ENCODE measurements at regions not wholly inside any gene's neighbourhood (a gene's known extent, or its start where the extent isn't known, plus 50 kb on each side); places are given as distances from the start of the nearest gene placed in this dataset.

DNA sequence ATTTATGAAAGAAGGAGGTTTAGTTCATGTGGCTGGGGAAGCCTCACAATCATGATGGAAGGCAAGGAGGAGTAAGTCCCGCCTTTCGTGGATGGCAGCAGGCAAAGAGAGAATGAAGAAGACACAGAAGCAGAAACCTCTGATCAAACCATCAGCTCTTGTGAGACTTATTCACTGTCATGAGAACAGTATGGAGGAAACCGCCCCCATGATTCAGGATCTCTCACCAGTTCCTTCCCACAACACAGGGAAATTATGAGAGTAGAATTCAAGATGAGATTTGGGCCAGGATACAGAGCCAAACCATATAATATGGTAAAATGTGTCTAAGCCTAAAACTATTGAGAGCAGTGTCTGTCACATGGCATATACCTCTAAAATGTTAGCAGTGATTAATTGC is 503.8 kb upstream of the CCDC179 start:
- DNase-seq (ENCODE audit: low spot score) = no peak

DNA sequence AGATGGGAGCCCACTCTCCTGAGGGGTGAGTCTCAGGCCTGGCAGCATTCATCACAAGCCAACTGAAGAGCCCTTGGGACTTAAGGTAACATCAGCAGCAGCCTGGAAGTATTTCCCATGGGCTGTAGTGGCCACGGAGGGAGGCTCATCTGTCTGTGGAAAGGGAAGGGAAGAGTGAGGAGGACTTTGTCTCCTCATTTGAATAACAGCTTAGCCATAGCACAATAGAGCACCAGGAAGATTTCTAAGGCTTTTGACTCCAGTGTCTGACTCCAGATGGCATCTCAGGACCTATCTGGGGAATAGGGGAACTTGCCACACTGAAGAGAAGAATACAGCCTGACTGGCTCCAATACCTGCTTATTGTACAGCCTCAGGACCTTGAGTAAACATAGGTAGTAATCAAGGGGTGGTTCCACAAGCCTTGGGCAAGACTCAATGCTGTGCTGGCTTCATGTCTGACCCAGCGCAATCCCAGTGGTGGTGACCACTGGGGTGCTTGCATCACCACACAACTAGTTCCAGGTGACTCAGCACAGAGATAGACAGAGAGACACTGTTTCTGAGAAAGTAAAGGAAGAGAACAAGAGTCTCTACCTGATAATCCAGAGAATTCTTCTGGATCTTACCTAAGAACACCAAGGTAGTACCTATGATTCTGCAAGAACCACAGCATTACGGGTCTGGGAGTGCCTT is 510.5 kb upstream of the CCDC179 start:
- no peak for DNase-seq (ENCODE audit: low spot score)

DNA sequence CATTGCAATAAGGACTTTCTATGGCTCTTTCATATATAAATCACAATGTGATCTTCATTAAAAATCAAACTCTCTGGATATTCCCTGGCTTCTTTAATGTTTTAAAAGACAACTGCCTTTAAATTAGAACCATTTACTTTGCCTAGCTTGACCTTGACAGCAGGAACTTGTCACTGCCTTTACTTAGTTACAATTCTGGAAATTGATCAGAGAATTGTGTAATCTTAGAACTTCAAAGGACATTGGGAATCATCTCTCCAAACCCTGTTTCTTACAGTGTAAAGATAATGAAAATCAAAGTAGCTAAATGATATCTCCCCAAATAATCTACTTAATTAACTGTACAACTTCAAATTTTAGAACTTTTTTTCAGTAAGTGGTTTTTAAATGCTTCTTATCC is 517.6 kb upstream of the CCDC179 start:
- DNase-seq (ENCODE audit: low spot score) = no peak

DNA sequence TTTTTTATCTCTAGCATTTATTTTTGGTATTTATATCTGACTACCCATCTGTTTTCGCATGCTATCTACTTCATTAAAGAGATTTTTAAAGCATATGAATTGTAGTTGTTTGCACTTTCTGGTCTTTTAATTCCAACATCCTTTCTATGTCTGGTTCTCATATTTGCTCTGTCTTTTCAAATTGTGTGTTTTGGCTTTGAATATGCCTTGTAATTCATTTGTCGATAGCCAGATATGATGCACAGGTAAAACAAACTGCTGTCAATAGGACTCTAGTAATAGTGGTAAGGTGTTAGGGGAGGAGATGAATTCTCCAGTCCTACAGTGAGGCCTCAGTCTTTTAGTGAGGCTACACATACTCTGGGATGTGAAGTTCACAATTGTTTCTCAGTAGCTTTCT is 530.8 kb upstream of the CCDC179 start:
- no peak for DNase-seq (ENCODE audit: low spot score)

DNA sequence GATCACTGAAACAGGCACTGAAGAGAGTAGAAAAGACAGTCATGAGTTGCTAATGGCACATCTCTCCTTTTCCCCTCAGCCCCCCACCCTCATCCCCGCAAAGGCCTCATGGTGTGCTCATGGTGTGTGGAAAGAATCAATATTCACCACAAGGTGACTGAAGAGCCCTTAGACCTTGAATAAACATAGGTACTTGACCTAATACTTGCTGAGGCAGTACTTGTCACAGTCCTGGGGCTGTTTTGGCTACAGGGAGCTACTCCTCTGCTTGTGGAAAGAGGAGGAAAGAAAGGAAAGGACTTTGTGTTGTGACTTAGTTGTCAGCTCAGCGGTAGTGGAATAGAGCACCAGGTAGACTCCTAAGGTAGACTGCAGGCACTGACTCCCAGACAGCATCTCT is 537.8 kb upstream of the CCDC179 start:
- no peak for DNase-seq (ENCODE audit: low spot score)

DNA sequence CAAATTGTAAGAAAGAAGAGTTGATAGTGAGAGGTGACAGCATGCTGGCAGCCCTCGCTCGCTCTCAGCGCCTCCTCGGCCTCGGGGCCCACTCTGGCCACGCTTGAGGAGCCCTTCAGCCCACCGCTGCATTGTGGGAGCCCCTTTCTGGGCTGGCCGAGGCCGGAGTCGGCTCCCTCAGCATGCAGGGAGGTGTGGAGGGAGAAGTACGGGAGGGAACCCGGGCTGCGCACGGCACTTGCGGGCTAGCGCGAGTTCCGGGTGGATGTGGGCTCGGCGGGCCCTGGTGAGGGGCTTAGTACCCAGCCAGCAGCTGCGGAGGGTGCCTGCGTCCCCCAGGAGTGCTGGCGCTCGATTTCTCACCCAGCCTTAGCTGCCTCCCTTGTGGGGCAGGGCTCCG is 539.7 kb upstream of the CCDC179 start:
- no peak for DNase-seq (ENCODE audit: low spot score)

DNA sequence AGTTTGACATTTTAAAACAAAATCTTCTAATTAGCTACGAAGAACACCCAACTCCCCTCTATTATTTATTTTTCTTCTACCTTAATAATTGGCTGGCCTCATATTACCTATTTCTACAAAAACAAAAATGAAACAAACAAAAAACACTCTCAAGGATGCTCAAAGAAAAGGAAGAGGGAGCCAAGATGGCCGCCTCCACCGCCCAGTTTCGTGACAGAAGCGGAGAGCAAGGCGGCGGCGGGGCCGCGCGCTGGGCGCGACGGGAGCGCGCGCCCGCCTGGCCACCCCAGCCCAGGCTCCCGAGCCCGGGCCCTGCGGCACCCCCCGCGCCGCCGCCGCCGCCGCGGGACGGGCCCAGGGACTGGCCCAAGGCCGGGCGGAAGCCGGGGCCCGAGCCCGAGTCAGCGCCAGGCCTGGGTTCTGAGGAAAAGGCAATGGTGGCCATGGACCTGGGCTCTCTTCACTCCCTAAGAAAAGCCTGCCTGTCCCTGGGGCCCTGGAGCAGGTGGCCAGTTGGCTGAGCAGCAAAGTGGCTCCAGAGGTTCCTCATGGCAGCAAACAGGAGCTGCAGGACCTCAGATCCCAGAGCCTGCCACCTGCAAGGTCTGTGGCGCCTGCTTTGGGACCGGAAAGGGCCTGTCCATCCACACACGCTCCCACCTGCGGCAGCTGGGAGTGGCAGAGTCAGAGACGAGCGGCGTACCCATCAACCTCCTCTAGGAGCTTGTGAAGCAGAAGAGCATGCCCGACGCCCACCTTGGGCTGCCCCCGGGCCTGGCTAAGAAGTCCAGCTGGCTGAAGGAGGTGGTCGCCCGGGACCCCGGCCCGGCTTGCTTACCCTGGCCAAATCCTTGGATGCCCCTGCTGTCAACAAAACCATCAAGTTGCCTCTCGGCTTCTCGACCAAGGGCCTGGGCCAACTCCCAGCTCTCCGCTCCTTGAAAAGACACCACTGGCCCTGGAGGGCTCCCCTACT is 543.2 kb upstream of the CCDC179 start:
- no peak for DNase-seq (ENCODE audit: low spot score)

DNA sequence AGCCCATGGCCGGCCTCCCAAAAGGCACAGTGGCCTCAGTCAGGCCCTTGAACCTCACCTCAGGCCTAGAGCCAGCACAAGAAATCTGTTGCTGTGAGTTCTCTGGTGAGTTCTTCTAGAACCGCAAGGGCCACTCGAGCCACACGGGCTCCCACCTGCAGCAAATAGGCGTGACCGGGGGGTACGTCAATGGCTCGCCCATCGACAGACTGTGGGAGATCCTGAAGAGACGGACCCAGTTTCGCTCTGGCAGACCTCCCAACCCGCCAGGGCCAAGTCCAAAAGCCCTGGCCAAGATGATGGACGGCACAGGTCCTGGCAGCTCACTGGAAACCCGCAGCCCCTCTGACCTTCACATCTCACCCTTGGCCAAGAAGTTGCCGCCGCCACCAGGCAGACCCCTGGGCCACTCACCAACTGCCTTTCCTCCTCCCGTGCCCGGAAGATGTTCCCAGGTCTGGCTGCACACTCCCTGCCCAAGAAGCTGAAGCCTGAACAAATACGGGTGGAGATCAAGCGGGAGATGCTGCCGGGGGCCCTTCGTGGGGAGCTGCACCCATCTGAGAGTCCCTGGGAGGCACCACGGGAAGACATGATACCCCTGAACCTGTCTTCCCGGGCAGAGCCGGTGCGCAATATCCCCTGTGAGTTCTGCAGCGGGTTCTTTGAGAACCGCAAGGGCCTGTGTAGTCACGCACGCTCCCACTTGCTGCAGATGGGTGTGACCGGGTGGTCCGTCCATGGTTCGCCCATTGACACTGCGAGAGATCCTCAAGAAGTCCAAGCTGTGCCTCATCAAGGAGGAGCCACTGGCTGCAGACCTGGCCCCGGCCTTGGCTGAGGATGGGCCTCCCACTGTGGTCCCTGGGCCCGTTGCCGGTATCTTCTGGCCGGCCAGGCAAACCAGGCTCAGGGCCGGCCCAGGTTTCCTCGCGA is 544.2 kb upstream of the CCDC179 start:
- DNase-seq (ENCODE audit: low spot score) = no peak

DNA sequence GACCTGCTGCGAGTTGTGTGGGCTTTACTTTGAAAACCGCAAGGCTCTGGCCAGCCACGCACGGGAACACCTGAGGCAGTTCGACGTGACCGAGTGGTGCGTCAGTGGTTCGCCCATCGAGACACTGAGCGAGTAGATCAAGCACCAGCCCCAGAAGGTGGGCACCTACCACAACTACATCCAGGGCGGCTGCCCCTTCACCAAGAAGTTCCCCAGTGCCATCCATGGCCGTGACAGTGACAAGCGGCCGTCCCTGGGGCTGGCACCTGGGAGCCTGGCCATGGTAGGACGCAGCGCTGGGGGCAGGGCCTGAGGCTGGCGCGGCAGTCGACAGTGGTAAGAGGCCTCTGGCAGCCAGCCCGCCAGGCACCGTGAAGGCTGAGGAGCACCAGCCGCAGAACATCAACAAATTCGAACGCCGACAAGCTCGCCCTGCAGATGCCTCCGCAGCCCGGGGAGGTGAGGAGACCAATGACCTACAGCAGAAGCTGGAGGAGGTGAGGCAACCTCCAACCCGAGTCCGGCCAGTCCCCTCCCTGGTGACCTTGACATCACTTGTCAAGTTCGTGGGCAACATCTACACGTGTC is 545.2 kb upstream of the CCDC179 start:
- no peak for DNase-seq (ENCODE audit: low spot score)

DNA sequence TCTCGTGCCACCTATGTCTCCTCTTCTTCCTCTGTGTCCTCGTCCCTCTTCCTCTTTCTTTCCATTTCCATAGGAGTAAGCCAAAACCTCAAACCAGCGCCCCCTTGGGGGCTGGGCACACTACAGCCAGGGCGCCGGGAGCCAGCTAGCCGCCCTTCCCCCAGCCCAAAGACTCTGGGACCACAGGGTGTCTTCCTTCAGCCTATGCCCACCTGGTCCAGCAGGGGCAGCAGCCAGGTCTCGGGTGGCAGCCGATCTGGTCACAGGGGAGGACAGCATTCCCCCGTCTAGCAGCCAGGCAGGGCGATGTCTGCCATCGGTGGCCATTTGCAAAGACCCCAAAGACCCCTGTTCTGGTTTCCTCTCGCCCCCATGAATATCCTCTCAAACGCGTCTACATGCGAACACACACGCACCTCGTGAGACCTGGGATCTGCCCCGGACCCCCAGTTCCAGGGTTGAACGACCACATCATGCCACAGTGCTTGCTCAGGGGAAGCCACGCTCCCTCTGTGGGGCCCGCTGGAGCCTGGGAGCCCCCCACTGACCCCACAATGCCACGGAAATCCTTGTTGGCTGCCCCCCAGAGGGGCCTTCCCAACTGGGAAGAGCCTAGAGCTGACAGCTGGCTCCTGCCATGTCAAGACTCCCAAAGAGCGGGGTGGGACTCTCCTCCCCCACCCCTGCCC is 546.0 kb upstream of the CCDC179 start:
- DNase-seq (ENCODE audit: low spot score) = no peak

DNA sequence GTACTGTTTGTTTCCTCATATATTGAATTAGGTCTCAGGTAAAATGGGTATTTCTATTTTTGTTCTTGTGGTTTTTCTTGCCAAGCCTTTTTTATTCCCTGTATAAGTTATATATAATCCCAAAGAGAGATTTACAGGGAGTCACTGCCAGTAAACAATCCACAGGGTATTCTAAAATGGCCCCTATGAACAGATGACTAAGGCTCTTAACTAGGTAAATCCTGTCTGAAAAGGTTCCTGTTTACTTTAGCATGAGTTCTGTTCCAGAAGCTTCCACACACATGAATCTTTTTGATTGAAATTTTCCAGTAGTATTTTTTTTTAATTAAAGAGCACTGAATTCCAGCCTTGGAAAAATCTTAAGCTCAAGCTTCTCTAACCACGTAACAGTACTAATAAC is 552.8 kb upstream of the CCDC179 start:
- no peak for DNase-seq (ENCODE audit: low spot score)

DNA sequence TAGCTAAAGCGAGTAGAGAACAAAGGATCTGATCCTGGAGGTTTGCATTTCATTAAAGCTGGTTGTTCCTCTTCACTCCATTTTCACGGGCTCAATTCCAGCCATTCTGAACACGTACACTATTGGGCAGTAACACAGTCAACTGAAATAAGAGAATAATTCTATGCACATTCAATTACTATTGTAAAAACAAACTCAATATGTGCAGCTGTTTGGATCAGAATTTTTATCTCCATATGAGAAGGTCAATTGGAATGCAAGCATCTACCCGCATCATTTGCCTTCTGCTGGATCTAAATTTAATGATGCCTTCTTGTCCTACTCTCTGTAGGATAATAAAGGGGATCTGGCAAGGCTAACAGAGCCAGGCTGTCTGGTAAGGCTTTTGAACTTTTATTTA is 562.8 kb upstream of the CCDC179 start:
- DNase-seq (ENCODE audit: low spot score) = no peak

DNA sequence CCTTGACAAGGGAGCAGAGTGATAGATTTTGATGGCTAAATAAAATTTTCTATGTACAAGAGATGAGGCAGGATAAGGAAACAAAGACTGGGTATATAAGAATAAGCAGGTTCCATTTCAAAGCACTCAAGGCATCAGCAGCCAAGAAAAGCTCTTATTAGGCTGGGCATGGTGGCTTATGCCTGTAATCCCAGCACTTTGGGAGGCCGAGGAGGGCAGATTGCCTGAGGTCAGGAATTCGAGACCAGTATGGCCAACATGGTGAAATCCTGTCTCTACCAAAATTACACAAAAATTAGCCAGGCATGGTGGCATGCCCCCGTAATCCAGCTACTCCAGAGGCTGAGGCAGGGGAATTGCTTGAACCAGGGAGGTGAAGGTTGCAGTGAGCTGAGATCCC is 563.4 kb upstream of the CCDC179 start:
- no peak for DNase-seq (ENCODE audit: low spot score)

DNA sequence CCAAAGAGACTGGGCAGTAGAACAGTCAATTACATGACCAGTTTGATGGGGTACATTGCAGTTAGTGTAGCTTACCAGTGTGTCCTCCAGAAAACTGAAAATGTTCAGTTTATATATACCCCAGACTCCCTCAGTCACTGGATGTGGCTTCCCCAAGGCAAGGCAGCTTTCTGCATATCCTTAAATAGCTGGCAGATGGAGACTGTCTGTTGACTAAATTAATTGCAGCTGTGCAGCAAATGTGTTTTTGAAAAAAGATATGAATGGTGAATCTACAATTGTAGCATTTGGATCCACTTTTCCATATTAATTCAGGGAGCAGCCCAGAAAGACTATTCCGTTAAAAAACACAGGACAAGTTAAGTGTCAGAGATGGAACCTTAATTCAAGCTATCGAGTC is 565.1 kb upstream of the CCDC179 start:
- no peak for DNase-seq (ENCODE audit: low spot score)

DNA sequence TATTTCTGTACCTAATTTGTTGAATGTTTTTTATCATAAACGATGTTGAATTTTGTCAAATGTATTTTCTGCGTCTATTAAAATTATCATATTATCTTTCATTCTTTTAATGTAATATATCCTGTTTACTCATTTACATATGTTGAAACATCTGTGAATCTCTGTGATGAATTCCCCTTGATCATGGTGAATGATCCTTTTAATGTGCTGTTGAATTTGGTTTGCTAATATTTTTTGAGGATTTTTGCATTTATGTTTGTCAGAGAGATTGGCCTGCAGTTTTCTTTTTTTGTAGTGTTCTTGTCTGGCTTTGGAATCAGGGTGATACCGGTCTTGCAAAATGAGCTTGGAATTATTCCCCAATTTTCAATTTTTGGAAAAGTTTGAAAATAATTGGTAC is 569.3 kb upstream of the CCDC179 start:
- no peak for DNase-seq (ENCODE audit: low spot score)

DNA sequence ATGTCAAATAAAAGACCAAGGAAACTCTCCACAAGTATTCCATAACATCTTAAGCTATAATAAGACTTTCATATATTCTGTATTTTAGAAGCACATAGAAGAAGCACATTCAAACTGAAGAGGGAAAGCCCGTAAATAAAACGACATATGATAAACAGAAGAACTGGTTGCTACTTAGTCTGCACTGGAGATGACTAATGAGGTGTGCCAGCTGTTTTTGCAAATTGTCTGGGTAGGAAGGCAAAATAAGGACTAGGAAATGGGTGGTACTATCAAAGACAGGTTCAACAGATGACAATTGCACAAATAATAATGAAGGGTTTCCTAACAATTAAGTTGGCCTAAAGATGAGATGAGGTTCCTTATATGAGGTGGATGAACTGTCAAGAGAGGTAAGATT is 593.2 kb upstream of the CCDC179 start:
- no peak for DNase-seq (ENCODE audit: low spot score)

DNA sequence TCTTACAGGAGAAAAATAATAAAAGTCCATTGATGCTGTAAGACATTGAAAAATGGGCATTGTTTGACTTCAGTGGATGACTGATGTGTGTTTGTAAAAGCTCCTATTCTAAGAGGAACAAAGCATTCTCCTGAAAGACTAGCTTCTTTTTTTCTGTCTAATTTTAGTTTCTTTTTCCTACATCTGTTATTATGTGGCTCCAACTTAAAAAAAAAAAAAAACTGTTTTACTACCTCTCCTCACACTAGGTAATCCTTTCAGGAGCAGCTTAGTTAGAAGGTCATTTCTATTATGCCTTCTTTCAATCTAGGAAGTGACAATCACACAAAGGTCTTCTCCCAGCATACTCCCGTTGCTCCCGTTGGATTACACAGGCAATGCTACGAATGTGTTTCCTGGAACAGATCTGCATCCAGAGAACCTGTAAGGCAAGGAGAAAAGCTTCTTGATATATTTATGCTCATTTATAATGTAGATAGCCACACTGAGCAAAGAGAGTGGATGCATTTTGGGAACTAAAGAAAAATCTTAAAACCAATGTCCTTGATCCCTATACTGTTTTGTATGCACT is 595.1 kb upstream of the CCDC179 start:
- DNase-seq (ENCODE audit: low spot score) = peak; percentile 7

DNA sequence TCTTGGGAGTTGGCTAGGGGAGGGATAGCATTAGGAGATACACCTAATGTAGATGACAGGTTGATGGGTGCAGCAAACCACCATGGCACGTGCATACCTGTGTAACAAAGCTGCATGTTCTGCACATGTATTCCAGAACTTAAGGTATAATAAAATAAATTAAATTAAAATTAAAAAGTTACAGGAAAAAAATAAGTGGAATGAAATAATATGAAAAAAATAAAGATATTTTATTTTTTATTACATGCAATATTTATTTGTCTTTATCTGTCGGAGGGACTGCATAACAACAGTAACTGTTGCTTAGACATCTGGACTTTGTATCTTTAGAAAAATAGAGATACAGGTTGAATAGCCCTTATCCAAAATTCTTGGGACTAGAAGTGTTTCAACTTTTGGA is 597.4 kb upstream of the CCDC179 start:
- DNase-seq (ENCODE audit: low spot score) = no peak

DNA sequence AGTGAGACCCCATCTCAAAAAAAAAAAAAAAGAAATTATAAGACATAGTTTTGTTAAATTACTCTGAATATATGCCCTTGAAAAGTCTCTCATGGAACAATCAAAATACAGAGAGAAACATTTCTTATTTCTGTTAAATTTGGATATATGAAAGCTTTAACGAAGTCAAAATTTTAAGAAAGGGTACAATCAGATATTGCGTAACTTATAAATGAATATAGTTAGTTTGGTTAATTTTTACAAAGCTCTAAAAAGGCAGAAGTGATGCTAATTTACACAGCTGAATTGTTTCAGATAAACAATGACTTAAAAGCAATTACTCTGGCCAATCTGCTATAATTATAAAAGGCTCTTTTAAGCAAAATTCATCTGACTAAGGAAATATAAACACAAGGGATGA is 611.6 kb upstream of the CCDC179 start:
- DNase-seq (ENCODE audit: low spot score) = no peak

DNA sequence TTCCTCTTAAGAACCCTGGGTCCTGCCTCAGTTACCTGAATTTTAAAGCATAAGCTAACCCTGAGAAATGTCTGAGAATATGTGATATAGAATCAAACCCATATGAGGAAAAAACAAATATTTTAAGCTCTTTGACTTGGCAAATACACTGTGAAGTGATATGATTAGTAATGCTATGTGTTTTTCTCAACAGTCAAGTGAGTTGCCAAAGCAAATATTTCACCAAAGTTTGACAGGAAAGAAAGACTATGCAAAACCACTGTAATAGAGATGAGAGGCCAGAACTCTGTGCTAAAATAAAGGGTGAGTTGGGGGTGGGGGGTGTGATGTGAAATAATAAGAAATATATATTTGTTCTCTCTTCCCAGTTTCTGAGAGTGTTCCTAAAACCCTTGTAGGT is 613.5 kb upstream of the CCDC179 start:
- no peak for DNase-seq (ENCODE audit: low spot score)

DNA sequence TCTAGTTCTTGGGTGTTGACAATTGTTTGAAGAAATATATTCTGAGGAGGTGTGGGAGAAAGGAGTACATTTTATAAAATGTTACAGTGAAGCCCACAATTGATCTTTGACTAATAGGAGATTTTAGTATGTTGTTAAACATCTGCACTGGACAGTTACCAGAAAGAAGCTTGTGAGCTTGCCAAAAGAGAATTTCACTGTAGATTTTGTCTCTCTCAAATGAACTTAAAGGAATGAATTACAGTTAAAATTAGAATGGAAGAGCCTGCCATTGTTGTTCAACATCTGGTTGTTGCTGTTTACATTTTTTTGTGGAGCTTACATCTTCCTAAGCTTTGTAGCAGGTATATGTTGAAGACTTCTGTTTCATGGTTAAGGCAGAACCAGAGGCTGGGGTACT is 620.5 kb upstream of the CCDC179 start:
- DNase-seq (ENCODE audit: low spot score) = no peak
